HepG2 (cell line): ENCODE measurements at regions not wholly inside any gene's neighbourhood (a gene's known extent, or its start where the extent isn't known, plus 50 kb on each side); places are given as distances from the start of the nearest gene placed in this dataset.

Source experiments
- ATAC-seq: fragments of 200-7000 bp; cut with Tn5 transposase; 3 replicates; pipeline ENCODE4 v1.9.1; 2020; ENCODE audit warnings: mild to moderate bottlenecking, moderate library complexity
- BruUV-seq: library from RNA; stranded (reverse); fragments of 400-500 nt; replicated peaks from 2 replicates; lab custom pipeline; 2021; lab: Mats Ljungman, UMichigan
- CTCF ChIA-PET: fragments of 300-600 bp; formaldehyde crosslinking; extraction: SDS; loops from one replicate; lab custom pipeline; 2021; ENCODE audit warnings: low total read pairs, inconsistent platforms, low intra/inter-chr PET ratio; lab: Yijun Ruan, JAX
- POLR2A ChIA-PET: fragments of 350-600 bp; sonication (Branson Sonifier 250); formaldehyde crosslinking; loops from one replicate; lab custom pipeline; 2020; ENCODE audit warnings: antibody characterized with exemption, inconsistent platforms; lab: Yijun Ruan, JAX
- DNase-seq: peaks from one replicate; pipeline ENCODE4 v3.0.0-alpha.2; 2015; ENCODE audit warnings: low spot score
- FAIRE-seq: peaks from 3 replicates; lab custom pipeline; 2011; peaks lifted over from hg19 to GRCh38; lab: Jason Lieb, UNC
- H2AFZ ChIP-seq: one replicate; pipeline ENCODE4 v1.6.1; 2011; ENCODE audit warnings: low read length, inconsistent platforms
- H3K27ac ChIP-seq: fragments of 300-600 bp; 3 replicates; pipeline ENCODE4 v1.8.0; 2011; ENCODE audit warnings: mixed run types, mild to moderate bottlenecking, mixed read lengths, low read length, inconsistent platforms; ENCODE audit not compliant: insufficient read depth; ENCODE audit errors: extremely low read length
- H3K27me3 ChIP-seq, 2 experiments: fragments of 200-600 bp in 1 of 2; 2 replicates in 1 of 2; 3 replicates in 1 of 2; pipeline versions ENCODE4 v1.6.0 to v1.8.0; 2011; ENCODE audit warnings: low read length in 2 of 2, mild to moderate bottlenecking in 2 of 2, moderate library complexity in 2 of 2, inconsistent platforms in 1 of 2; ENCODE audit not compliant: insufficient read depth in 2 of 2, control insufficient read depth in 1 of 2
- H3K36me3 ChIP-seq, 2 experiments: fragments of 200-600 bp in 1 of 2; replicated peaks in 1 of 2; 2 replicates in 1 of 2; 3 replicates in 1 of 2; pipeline versions ENCODE4 v1.5.1 to v1.8.0; 2011; ENCODE audit warnings: low read length in 2 of 2, inconsistent platforms in 1 of 2; ENCODE audit not compliant: insufficient read depth in 2 of 2, control insufficient read depth in 1 of 2
- H3K4me1 ChIP-seq: 2 replicates; pipeline ENCODE4 v1.5.1; 2012; ENCODE audit warnings: low read length, inconsistent platforms; ENCODE audit not compliant: insufficient read depth
- H3K4me2 ChIP-seq: 2 replicates; pipeline ENCODE4 v1.6.0; 2011; ENCODE audit warnings: low read depth, low read length, inconsistent platforms
- H3K4me3 ChIP-seq, 3 experiments: fragments of 200-600 bp in 1 of 3; sonication (generic), shearing (Covaris generic) in 1 of 3; replicated peaks in 1 of 3; 2 replicates each; pipeline ENCODE4 v1.5.1; 2011 to 2016; ENCODE audit warnings: low read length in 3 of 3, inconsistent platforms in 2 of 3, low read depth in 2 of 3, mild to moderate bottlenecking in 2 of 3, control low read depth in 1 of 3, mixed read lengths in 1 of 3; ENCODE audit not compliant: insufficient read depth in 1 of 3
- H3K79me2 ChIP-seq: one replicate; pipeline ENCODE4 v1.6.1; 2011; ENCODE audit warnings: low read length, inconsistent platforms; ENCODE audit not compliant: insufficient read depth
- H3K9ac ChIP-seq: 2 replicates; pipeline ENCODE4 v1.6.0; 2011; ENCODE audit warnings: mild to moderate bottlenecking, low read depth, low read length, inconsistent platforms; ENCODE audit not compliant: insufficient read depth
- H3K9me3 ChIP-seq: 2 replicates; pipeline ENCODE4 v1.5.1; 2012; ENCODE audit warnings: mild to moderate bottlenecking, low read length
- H4K20me1 ChIP-seq: 2 replicates; pipeline ENCODE4 v1.6.0; 2011; ENCODE audit warnings: inconsistent platforms, mild to moderate bottlenecking, low read length, moderate library complexity; ENCODE audit not compliant: insufficient read depth
- ARNT2 ChIP-seq: sonication (generic); formaldehyde crosslinking; IDR thresholded peaks from 2 replicates; pipeline ENCODE4 v1.8.0; 2022; ENCODE audit warnings: mild to moderate bottlenecking, low read depth, missing genetic modification reagents, moderate library complexity
- DRAP1 ChIP-seq: IDR thresholded peaks from 2 replicates; pipeline ENCODE4 v1.6.1; 2016; ENCODE audit warnings: missing genetic modification reagents, missing compliant biosample characterization
- GATAD1 ChIP-seq: IDR thresholded peaks from 2 replicates; pipeline ENCODE4 v1.6.1; 2016; ENCODE audit warnings: missing genetic modification reagents, missing compliant biosample characterization
- MIER2 ChIP-seq: IDR thresholded peaks from 2 replicates; pipeline ENCODE4 v1.6.1; 2016; ENCODE audit warnings: missing biosample characterization, missing genetic modification reagents
- MZF1 ChIP-seq: sonication (generic); formaldehyde crosslinking; IDR thresholded peaks from 2 replicates; pipeline ENCODE4 v1.8.1; 2023; ENCODE audit warnings: mild to moderate bottlenecking, missing genetic modification reagents, borderline replicate concordance
- NONO ChIP-seq, 2 experiments: fragments of 450-650 bp in 1 of 2; sonication (generic) in 1 of 2; formaldehyde crosslinking in 1 of 2; IDR thresholded peaks in 1 of 2; conservative IDR thresholded peaks in 1 of 2; 2 replicates each; pipeline versions ENCODE4 v1.6.1 to v1.8.0; 2017 to 2022; ENCODE audit warnings: mild to moderate bottlenecking in 1 of 2, missing genetic modification reagents in 1 of 2, moderate library complexity in 1 of 2
- POGK ChIP-seq: sonication (generic); formaldehyde crosslinking; conservative IDR thresholded peaks from 2 replicates; pipeline ENCODE4 v1.8.0; 2022; ENCODE audit warnings: mild to moderate bottlenecking, moderate library complexity, missing genetic modification reagents
- RARA ChIP-seq: IDR thresholded peaks from 2 replicates; pipeline ENCODE4 v1.6.1; 2016; ENCODE audit warnings: missing genetic modification reagents, missing compliant biosample characterization
- SMARCE1 ChIP-seq: fragments of 450-650 bp; IDR thresholded peaks from 2 replicates; pipeline ENCODE4 v1.6.1; 2017; ENCODE audit warnings: borderline replicate concordance
- TP53 ChIP-seq: sonication (generic); formaldehyde crosslinking; conservative IDR thresholded peaks from 2 replicates; pipeline ENCODE4 v1.4.0; 2020; ENCODE audit warnings: missing genetic modification reagents
- ZBED4 ChIP-seq: sonication (generic); formaldehyde crosslinking; IDR thresholded peaks from 2 replicates; pipeline ENCODE4 v1.4.0; 2020; ENCODE audit warnings: missing genetic modification reagents, borderline replicate concordance
- ZNF546 ChIP-seq: sonication (generic); formaldehyde crosslinking; conservative IDR thresholded peaks from 2 replicates; pipeline ENCODE4 v1.8.1; 2023; ENCODE audit warnings: mild to moderate bottlenecking, missing genetic modification reagents
- ZNF772 ChIP-seq: sonication (generic); formaldehyde crosslinking; IDR thresholded peaks from 2 replicates; pipeline ENCODE4 v1.5.0; 2020; ENCODE audit warnings: mild to moderate bottlenecking, missing genetic modification reagents
- ZNF891 ChIP-seq: sonication (generic); formaldehyde crosslinking; IDR thresholded peaks from 2 replicates; pipeline ENCODE4 v1.5.0; 2020; ENCODE audit warnings: mild to moderate bottlenecking, missing genetic modification reagents
- WGBS: methylation state at CpG from one replicate; pipeline ENCODE4 v1.1.6; 2017; ENCODE audit warnings: low lambda C conversion rate; 5-methylcytosine and 5-hydroxymethylcytosine counted together
- in situ Hi-C: cut with HindIII; loops from 2 replicates; pipeline ENCODE4 v1.10.0; 2017; ENCODE audit warnings: low pct_unique_long_range_greater_than_20kb; ENCODE audit not compliant: extremely low pct_ligation_motif_present
- intact Hi-C: fragments of 100-400 bp; cut with micrococcal nuclease; formaldehyde crosslinking; loops from one replicate; pipeline ENCODE4 v1.10.0; 2022; ENCODE audit not compliant: unreplicated experiment

GRCh38 chr4:136812100-136812880 is 720.0 kb downstream of the PCDH18 start (continued):
- TF ChIP-seq NONO (IDR thresholded peaks at IDR 0.05) (no peak), NONO (CRISPR knock-in tag; conservative IDR thresholded peaks at IDR 0.05) (no peak), SMARCE1 (no peak), MZF1 (CRISPR knock-in tag) (no peak), POGK (CRISPR knock-in tag) (no peak), ZNF891 (CRISPR knock-in tag) (no peak), ARNT2 (CRISPR knock-in tag) (no peak), DRAP1 (CRISPR knock-in tag) (no peak)

GRCh38 chr4:136811496-136812077 is 720.7 kb downstream of the PCDH18 start:
- DNase-seq (no peak), FAIRE-seq (no peak), ATAC-seq (peak; percentile 52)
- Histone ChIP-seq H4K20me1 (no peaks in the 10 kb centered on the region), H3K36me3 (no peaks in the 10 kb centered on the region), H3K4me1 (no peaks in the 10 kb centered on the region), H3K4me2 (no peak overlapping the region), H3K9me3 (no peaks in the 10 kb centered on the region), H3K27me3 (no peaks in the 10 kb centered on the region), H3K79me2 (no peaks in the 10 kb centered on the region), H2AFZ (no peak overlapping the region), H3K9ac (no peak overlapping the region), H3K27ac (no peak overlapping the region), H3K4me3 (no peak overlapping the region)
- TF ChIP-seq MIER2 (no peak), RARA (CRISPR knock-in tag) (no peak), ZNF546 (CRISPR knock-in tag) (no peak), ZNF772 (CRISPR knock-in tag) (no peak), GATAD1 (CRISPR knock-in tag) (no peak), ZBED4 (CRISPR knock-in tag) (no peak), TP53 (no peak)
- WGBS = 20% methylated on average over 1 of the region's 14 CpGs
- intact Hi-C loops = no loop called here
- BruUV-seq = no TSS peak
- POLR2A ChIA-PET = no interaction called here
- CTCF ChIA-PET = no interaction called here
- in situ Hi-C loops = no loop called here
